C1 segment of cervical spinal cord (tissue), 14 donors: ENCODE measurements at regions not wholly inside any gene's neighbourhood (a gene's known extent, or its start where the extent isn't known, plus 50 kb on each side); places are given as distances from the start of the nearest gene placed in this dataset.
A peak's percentile ranks its signal among the peaks of the same experiment; 100 is the strongest.

ENCODE experiments used
- DNase-seq, 14 donors: peaks; one replicate each; lab custom pipeline; 2025; lab: John Stamatoyannopoulos, UW

DNA sequence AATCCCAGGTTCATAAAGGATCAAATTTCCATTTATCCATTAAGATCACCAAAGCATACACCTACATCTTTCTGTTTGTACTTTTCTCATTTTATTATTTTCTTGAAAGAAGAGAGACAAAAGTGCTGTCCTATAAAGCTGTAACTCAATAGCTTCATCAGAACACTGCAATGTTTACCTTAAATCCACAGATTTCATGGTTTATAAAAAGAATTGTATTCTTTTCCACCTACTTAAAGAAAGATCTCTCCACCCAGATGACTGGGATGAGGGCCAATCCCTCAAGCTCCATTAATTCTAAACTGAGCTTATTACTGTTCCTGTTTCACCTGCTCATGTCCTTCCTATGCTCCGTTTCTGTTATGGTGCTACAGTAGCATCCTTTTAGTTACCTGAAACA, 470.6 kb downstream of the BCAT1 start:
- DNase-seq = no peak

DNA sequence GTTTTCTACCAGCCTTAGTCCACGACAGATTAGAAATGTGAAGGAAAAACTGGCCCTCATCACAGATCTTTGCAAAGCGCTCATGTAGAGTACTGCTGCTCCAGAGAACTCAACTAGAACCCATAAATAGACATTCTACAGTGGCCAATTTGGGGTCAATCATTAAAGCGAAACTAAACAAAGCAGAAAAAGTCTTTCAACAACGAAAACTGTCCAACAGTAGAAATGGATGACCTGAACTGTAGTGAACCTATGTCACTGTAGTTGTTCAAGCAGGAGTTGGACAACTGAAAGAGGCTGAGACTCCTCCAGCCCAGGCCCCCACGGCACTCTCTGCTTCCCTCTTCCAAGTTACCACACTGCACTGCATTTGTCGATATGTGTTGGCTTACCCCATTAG, 472.6 kb downstream of the BCAT1 start:
- no peak for DNase-seq

DNA sequence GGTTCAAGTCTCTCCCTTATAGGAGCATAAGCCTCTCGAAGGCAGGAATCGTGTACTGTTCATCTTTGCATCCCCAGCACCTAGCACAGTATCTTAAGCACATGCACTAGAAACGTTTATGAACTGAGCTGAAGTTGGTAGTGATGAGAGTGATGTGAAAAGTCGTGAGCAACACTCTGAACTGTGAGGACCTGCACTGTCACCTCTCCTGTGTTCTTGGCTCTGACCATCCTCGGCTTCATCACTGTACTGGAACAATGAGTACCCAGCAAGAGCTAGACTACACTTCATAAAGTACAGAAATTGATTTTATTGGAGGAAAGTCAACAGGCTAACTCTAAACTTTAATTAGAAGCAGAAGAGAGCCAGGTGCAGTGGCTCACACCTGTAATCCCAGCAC, 473.6 kb downstream of the BCAT1 start:
- DNase-seq = no peak

DNA sequence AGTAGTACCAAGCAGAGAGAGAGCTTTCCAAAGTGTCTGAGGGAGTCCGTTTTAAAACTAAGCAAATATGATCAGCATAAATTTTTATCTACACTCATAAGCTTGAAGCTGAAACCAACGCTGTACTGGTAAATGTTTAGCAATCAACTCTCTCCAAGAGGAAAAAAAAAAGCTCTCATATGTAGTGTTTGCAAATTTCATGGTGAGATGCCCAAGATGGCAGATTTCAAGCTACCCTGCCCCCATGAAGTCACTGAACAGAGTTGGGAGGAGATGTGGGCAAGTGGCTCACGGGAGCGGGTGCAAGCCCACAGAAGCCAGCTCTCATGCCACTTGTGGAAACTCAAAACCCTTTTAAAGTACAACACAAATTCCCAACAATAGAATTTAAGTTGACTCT, 475.8 kb downstream of the BCAT1 start:
- no peak for DNase-seq

DNA sequence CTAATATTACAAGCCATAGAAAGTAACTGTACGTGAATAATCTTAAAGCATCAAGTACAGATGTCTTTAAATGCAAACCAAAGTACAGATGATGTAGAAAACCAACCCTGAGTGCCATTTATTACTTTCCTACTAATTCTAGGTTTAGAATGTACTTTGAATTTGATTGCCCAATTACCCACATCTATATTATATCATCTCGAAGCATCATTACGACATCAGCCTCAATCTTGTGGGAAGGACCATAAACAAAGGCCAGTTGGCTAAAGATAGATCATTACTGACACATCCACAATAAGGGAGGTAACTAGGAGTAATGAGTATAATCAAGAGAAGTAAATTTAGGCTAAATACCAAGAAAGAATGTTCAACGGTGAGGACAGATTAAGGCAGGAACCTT, 478.9 kb downstream of the BCAT1 start:
- no peak for DNase-seq

DNA sequence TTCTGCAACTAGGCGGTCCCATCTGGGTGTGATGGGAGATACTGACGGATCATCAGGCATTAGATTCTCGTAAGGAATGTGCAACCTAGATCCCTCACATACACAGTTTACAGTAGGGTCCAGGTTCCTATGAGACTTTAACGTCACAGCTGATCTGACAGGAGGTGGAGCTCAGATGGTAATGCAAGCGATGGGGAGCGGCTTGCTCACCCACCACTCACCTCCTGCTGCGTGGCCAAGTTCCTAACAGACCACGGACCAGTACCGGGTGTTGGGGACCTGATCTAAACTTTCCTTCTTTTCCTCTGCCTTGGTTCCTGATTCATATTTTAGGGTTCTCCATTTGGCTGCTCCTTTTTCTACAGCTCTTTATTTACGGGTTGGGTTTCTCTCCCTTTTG, 479.8 kb downstream of the BCAT1 start:
- no peak for DNase-seq

DNA sequence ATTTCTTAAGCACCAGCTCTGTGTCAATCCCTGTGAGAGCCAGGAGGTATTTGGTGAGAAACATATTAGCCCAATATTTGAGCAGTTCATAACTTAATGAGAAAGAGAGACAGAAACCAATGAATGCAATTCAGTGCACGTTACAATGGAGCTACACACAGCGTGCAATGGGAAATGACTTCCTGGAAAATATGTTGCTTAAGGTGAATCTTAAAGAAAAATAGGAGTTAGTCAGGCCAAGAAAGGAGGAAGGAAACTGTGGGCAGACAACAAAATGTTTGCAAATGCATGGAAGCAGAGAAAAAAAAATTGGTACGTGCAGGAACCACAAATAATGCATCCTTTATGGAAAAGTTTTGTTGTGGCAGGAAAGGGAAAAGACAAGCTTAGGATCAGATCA, 481.7 kb downstream of the BCAT1 start:
- DNase-seq = no peak

DNA sequence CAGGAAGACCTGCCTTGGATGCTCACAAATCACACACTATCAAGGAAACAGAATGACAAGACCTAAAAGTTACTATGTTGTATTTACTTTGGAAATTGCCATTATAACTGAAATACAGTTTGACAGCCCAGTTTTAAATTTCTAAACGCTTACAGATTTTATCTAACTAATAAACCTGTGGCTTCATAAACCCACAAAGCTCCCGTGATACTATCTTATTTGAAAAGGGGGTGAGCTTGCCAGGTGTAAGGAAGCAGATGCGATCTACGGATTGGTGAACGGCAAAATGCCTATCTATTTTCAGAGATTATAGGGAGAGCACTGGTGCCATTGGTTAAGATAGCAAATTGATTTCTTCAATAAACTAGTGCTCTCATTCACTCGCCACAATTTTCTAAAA, 485.5 kb downstream of the BCAT1 start:
- DNase-seq = no peak

DNA sequence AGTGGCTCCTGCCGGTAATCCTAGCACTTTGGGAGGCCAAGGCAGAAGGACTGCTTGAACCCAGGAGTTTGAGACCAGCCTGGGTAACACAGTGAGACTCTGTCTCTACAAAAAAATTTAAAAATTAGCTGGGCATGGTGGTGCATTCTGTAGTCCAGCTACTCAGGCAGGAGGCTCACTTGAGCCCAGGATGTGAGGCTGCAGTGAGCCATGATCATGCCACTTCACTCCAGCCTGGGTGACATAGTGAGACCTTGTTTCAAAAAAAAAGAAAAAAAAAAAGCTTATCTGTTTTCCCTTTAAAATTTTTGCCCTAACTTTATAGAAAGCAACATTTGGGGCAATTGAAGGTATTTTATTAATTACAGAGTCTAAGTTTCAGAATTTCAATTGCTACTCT, 486.0 kb downstream of the BCAT1 start:
- DNase-seq = no peak

DNA sequence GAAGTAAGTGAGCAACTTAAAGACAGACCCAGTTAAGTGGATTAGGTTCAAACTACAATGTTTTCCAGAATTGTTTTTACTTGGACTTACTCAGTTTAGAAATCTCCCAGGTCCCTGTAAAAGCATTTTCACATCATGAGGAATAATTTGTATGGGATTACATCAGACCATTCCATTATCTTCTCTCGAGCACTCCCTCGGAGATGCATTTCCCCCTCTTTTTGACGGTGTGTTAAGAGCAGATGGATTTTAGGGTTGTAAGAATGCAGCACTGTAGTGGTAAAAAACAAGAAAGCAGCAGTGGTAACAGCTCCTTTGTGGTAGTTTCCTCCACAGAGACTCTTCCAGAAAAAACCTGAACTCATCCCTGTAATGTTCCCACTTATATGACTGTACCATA, 488.4 kb downstream of the BCAT1 start:
- DNase-seq = no peak

DNA sequence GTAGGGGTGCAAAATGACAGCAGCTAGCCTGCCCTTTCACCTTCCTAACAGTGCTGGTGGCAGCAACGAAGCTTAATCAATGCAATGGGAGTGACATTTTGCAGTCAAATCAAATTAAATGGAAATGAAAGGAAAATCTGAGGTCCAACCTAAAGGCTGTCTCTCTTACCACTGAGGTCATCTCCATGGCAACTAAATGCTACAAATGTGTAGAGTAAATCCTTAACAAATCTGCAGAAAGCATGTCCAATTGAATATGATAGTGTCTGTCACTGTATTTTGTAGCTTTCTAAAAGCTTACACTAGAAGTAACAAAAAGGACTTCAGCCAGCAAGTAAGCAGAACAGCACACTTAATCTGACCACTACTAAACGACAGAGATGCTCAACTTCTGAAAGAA, 488.8 kb downstream of the BCAT1 start:
- DNase-seq = no peak

DNA sequence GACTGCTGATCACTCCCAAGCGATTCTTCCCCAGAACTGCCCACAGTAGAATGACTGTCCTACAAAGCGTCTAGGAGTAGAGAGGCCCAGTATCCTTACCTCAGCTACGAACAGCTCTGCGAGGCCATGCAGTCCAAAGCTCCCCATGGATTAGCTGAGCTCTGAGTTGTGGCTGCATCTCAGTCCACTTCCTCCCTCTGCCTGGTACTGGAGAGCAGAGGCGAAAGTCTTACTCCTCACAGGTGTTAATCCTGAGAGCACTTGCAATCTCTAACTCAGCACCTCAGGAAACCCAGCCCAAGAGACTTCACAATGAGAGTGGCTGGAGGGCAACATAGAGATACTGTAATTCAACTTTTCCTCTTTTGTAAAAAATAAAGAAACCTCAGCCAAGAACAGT, 493.1 kb downstream of the BCAT1 start:
- no peak for DNase-seq

DNA sequence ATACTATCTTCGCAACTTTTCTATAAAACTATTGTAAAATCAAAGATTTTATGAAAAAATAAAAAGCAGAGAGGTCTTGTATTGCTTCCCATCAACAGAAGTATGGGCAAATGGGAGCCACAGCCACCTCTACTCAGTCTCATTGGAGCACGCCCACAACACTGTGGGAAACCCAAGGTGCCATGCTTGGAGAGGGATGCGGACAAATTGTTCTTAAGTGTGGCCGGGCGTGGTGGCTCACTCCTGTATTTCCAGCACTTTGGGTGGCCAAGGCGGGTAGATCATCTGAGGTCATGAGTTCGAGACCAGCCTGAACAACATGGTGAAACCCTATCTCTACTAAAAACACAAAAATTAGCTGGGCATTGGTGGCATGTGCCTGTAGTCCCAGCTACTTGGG, 498.2 kb upstream of the SOX5 start:
- no peak for DNase-seq

DNA sequence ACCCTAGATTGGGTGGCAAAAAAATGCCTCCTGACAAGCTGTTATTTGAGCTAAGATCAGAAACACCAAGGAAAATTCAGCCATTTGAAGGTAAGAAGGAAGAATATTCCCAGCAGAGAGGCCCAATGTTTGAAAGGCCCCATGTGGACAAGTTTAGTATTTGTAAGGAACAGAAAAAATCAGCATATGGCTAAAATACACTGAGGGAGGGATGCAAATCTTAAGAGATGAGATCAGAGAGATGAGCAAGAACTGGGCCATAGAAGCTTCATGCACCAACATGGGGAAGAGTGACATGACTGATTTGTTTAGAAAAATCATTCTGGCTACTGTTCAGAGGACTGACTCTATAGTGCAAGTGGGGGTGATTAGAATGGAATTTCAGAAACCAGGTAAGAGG, 496.8 kb upstream of the SOX5 start:
- DNase-seq = no peak

DNA sequence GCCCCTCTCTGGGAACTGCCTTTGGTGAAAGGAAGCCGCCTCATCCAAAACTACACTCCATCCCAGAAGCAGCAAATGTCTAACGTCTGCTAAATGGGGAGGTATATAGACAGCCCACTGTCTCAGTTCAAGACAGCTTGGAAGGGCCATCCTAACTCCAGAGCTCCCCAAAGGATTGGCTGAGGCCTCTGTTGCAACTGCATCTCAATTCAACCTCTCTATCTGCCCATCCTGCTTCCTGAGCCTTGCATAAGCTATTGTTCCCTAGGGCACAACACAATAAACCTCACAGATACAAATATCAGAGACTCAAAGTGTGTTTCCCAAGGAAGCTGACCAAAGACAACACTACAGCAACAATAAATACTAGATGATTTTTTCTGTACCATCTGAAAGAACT, 495.2 kb upstream of the SOX5 start:
- no peak for DNase-seq

DNA sequence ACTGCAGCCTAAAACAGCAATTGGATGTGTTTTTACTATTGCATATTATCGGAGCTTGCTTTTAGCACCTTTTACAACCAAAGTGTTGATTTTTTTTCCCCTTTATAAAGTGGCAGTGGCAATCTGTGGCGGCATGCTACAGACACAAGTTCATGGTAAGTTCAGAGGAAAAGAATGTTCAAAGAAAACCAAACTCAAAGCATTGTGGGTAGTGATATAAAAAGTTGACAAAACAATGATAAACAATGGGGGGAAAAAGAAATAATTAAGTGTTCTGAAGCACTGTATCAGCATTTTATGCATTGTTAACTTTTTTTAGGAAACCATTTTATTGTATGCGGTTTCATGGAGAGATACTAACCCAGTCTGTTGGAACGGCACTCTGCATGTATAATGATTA, 492.0 kb upstream of the SOX5 start:
- DNase-seq = no peak

DNA sequence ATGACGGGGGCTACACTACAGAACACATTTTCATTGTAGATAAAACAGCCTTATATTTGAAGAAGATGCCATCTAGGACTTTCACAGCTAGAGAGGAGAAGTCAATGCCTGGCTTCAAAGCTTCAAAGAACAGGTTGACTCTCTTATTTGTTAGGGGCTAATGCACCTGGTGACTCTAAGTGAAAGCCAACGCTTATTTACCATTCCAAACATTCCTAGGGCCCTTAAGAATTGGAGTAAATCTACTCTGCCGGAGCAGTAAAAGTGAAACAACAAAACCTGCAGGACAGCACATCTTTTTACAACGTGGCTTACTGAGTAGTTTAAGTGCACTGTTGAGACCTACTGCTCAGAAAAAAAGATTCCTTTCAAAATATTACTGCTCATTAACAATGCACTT, 487.2 kb upstream of the SOX5 start:
- DNase-seq = no peak

DNA sequence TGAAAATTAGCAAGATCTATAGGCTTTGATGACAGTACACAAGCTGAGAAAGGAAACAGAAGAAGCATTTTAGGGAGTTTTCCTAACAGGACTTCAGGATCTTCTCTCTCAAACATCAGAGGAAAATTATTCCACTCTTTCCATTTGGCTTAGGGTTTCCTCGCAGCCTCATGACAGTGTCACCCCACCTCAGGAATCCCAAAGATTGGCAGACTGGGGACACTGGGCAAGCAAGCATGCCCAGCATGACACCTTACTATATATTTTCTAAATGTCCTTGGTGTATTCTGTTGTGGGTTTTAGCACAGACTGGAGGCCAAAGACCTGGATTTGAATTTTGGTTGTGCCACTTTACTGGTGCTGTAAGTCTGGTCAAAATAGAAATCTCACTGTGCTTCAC, 482.4 kb upstream of the SOX5 start:
- no peak for DNase-seq

DNA sequence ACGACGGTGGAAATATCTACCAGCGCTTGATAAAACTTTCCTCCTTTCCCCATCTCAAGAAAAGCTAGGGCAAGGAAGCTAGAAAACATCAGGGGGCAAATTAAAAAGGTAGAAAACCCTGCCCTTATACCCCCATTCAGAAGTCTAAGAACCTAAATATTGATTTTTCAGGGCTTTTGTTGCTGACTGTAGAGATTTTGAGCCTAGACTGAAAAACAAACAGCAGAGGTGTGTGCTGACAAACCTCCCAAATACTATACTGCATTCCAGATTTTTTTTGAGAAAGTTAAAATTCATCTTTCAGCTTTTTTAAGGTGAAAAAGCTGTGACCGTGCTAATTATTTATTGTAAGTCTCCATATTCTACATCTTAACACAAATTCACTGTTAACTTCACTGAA, 478.3 kb upstream of the SOX5 start:
- no peak for DNase-seq

DNA sequence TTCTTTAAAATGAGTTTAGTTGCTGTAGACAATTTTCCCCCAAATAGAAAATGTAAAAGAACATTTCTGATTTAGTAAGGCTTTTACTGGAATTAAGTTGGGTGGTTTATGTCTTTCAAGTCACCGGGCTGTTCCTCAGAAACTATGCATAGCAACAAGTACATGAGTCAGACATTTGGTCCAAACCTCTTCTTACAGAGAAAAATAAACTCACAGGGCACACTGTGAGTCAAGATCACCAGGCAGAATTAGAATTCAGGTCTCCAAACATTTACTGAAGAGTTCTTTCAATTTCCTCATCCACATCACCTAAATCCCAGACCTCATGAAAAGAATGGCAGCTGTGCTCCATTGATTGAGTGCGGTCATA, 476.1 kb upstream of the SOX5 start:
- DNase-seq = peak in 1 of 14 donors; percentile 1

DNA sequence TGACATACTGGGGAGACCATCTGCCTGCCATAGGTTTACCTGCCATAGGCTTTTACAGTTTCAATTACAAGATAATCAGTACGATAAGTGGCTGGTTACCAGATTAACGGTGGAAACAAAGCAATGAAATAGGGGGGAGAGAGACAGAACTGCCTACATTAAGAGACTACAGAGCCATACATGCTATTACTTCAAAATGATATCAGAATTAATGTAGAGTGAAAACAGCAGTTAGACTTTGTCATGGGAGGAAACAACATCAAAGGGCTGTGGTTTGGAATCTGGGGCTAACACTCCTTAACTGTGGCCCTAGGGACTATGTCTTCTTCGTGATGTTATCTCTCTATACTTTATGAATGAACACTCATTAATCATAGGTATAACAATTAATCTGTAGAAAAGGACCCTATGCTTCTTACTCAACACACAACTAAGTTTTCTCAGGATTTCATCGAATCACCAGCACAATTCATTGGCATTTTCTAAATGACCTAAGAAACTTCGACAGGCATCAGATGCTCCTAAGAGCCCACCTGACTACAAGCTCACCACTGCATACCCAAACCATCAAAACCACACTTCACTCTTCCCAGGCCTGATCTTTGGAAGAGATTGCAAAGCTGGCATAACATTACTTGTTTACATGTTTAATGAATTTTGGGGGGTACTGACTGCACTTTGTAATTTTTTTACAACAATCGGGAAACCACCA, 475.6 kb upstream of the SOX5 start:
- no peak for DNase-seq

DNA sequence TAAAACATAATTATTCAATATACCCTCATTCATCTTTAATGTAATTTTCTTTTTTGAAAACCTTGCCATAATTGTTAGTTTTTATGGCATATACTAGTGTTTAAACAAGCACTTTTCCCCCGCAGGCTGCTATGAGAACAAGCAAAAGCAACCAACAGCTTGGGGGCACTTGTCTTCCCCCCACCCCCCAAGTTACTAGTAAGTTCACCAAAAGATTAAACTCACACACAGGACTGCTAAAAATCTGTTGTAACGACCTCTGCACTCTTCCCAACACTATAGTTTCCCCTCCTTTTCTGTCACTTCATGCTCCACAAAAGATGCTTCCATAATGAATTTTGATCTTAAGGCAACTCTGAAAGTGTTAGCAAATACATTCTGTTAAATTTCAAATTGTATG, 474.9 kb upstream of the SOX5 start:
- DNase-seq = no peak

DNA sequence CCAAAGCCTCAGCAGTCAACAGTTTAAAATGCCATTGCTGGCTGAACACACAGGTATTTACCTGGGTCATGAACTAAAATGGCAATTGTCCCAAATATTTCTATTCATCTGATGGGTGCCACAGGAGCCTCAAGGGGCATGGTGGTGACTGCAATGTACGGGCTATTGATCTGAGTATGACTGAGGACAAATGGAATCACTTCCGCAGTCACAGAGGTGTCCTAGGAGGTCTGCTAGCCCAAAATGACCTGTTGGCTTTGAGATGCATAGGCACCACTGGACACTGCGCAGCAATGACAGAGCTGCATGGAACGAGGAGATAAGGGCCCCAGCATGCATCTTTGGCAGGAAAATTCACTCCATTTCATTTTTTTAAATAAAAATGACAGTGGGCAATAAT, 474.1 kb upstream of the SOX5 start:
- DNase-seq = no peak

DNA sequence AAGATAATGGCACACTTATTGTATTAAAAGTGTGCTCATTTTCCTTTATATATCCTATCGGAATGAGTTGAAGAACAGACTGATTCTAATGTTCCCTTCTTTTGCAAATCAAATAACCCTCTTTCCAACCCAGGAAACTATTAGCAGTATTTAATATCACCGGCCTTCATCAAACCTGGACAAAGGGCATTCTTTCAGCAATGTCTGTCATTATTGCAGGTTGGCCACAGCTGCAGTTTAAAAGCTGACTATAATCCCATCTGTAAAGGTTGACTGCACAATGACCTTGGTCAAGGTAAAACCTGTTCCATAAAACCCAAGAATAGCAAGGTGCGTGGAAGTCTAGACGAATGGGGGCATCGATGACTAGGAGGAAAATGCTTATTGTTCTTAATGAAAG, 472.3 kb upstream of the SOX5 start:
- no peak for DNase-seq

DNA sequence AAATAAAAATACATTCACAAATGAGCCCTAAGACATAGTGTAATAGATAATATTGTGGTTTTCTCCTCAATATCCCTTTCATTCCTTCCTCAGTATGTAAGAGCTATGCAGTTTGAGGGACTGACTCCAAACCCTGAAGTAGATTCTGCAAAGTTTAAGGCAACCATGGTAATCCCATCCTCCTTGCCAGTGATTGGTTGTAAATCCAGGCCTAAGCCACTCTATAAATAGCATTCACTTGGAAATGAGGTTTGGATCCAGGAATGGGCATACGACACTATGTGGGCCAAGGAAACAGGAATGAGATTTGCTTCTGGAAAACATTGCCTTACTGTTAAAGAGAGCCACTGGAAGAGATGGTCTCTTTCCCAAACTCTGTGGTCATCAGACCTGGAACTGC, 468.7 kb upstream of the SOX5 start:
- DNase-seq = no peak
